ENCODE measurements at regions not wholly inside any gene's neighbourhood (a gene's known extent, or its start where the extent isn't known, plus 50 kb on each side); places are given as distances from the start of the nearest gene placed in this dataset.

DNA sequence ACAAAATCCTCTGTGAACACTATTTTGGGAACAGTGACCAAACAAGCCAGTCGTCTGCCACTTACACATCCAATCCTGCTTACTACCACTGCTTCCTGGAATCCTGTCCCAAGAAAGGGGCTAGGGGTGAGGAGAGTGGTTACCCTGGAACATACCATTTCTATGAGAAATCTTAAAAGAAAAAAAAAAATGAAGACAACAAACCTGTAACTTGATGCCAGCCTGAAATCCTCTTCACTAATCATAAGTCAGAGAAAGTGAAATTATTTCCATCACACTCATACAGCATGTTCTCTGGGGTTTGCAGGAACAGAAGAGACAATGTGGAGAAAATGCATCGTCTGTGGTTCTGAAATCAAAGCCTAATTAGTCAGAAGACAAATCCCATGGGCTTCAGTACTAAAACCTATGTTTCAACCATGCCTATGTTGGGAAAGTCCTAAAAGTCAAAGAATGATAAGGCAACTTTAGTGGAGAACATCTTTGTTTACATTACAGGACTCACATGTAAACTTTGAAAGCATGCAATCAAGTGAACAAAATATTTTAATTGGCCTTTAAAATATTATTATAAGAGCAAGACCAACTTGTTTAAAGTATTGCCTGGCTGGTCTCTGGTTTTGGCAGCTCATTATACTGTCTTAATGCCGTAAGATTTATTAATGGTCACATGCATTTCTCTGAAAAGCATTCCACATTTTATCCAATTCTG is 220.7 kb downstream of the LTN1 start:
- Histone ChIP-seq H3K79me2 (ENCODE audit: control insufficient read depth, insufficient read depth, low read length) (no peaks in the 10 kb centered on the region), H3K9ac (replicated peaks; ENCODE audit: extremely low read depth, insufficient read depth, low read length) (no peak overlapping the region), H2AFZ (ENCODE audit: low read depth, low read length) (no peak overlapping the region), H4K20me1 (replicated peaks; ENCODE audit: control insufficient read depth, extremely low read depth, insufficient read depth, low read length) (no peaks in the 10 kb centered on the region), H3K4me1 (ENCODE audit: control insufficient read depth, extremely low read depth, insufficient read depth, low read length) (no peaks in the 10 kb centered on the region), H3K4me2 (ENCODE audit: insufficient read depth, low read length) (no peak overlapping the region), H3K27ac (ENCODE audit: insufficient read depth, low read depth, low read length) (no peak overlapping the region), H3K27me3 (ENCODE audit: control insufficient read depth in 2 of 2, insufficient read depth in 2 of 2, low read length in 2 of 2) (peaks cover 0 to 3% of the 10 kb centered on the region in 2 experiments), H3K4me3 (replicated peaks in 1 of 3; ENCODE audit: insufficient read depth in 1 of 3, low read depth in 1 of 3, low read length in 3 of 3) (no peak overlapping the region), H3K36me3 (ENCODE audit: control insufficient read depth in 2 of 2, extremely low read depth in 1 of 2, insufficient read depth in 2 of 2, low read length in 2 of 2) (no peaks in the 10 kb centered on the region), H3K9me3 (replicated peaks; ENCODE audit: control insufficient read depth, insufficient read depth, low read length) (no peaks in the 10 kb centered on the region), H3K9me1 (replicated peaks; ENCODE audit: control insufficient read depth, extremely low read depth, insufficient read depth, low read length) (no peaks in the 10 kb centered on the region)
- CTCF ChIA-PET: no interaction called here
- POLR2A ChIA-PET: no interaction called here
- dilution Hi-C loops (cut with MboI; ENCODE audit: extremely low pct_ligation_motif_present, low sequenced_read_pairs): no loop called here
- DNase-seq (ENCODE audit: low read depth, low spot score): no peak
- TF ChIP-seq JUN (IDR thresholded peaks at IDR 0.05; ENCODE audit: borderline replicate concordance, insufficient read depth, insufficient read length, low read depth) (no peak), MYC (IDR thresholded peaks at IDR 0.05; ENCODE audit: low read depth, low read length) (no peak), POLR2A (IDR thresholded peaks at IDR 0.05; ENCODE audit: low read depth, low read length) (no peak), MAX (IDR thresholded peaks at IDR 0.05; ENCODE audit: insufficient read depth, insufficient read length) (no peak), GATA2 (IDR thresholded peaks at IDR 0.05; ENCODE audit: insufficient read depth, insufficient read length, low read depth, low read length) (no peak), POLR2AphosphoS5 (IDR thresholded peaks at IDR 0.05; ENCODE audit: insufficient read depth, low read depth, low read length) (no peak), FOS (IDR thresholded peaks at IDR 0.05; ENCODE audit: borderline replicate concordance, insufficient read depth, low read length) (no peak), EZH2 (IDR thresholded peaks at IDR 0.05; ENCODE audit: borderline replicate concordance, low read depth, low read length, severe bottlenecking) (no peak)
- TF ChIP-seq, protein P1, sequence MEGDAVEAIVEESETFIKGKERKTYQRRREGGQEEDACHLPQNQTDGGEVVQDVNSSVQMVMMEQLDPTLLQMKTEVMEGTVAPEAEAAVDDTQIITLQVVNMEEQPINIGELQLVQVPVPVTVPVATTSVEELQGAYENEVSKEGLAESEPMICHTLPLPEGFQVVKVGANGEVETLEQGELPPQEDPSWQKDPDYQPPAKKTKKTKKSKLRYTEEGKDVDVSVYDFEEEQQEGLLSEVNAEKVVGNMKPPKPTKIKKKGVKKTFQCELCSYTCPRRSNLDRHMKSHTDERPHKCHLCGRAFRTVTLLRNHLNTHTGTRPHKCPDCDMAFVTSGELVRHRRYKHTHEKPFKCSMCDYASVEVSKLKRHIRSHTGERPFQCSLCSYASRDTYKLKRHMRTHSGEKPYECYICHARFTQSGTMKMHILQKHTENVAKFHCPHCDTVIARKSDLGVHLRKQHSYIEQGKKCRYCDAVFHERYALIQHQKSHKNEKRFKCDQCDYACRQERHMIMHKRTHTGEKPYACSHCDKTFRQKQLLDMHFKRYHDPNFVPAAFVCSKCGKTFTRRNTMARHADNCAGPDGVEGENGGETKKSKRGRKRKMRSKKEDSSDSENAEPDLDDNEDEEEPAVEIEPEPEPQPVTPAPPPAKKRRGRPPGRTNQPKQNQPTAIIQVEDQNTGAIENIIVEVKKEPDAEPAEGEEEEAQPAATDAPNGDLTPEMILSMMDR (IDR thresholded peaks at IDR 0.05; ENCODE audit: extremely low read depth in 1 of 2, insufficient read depth in 1 of 2, low read depth in 1 of 2, low read length in 2 of 2): no peak
- BruUV-seq (replicated peaks): no TSS peak
- FAIRE-seq: no peak
- intact Hi-C loops (cut with micrococcal nuclease): no loop called here
